ENCODE measurements at regions not wholly inside any gene's neighbourhood (a gene's known extent, or its start where the extent isn't known, plus 50 kb on each side); places are given as distances from the start of the nearest gene placed in this dataset.

DNA sequence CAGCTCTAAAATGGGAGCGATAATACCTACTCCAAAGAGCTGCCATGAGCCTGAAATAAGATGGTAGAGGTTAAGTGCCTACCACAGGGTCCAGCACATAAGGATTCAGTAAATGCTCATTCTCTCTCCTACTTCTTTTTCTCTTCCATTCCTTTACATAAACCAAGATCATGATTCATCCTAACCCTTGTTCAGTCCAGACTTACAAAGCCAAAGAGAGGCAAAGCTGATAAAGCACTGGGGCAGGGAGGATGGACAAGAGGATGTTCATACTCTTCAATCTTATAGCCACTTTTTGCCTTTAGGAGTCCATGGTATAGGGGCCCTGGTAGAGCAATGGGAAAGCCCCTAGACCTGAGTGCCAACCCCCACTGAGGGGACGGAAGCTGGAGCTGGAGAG, 75.6 kb upstream of the PKDCC start:
- no peaks in the 10 kb centered on the region for H4K20me1 ChIP-seq (ENCODE audit: insufficient read depth)
- no peaks in the 10 kb centered on the region for H3K79me2 ChIP-seq (ENCODE audit: insufficient read depth, low read depth)
- H3K4me3 ChIP-seq (IDR thresholded peaks at IDR 0.05; ENCODE audit: insufficient read depth, low read depth, low read length), result no peak overlapping the region
- no peak overlapping the region for H2AFZ ChIP-seq (ENCODE audit: low read depth)
- no peaks in the 10 kb centered on the region for H3K27me3 ChIP-seq (ENCODE audit: insufficient read depth, low read depth)
- TF ChIP-seq CTCF (conservative IDR thresholded peaks at IDR 0.05; ENCODE audit: low read depth, low read length), result no peak
- H3K9ac ChIP-seq, result no peak overlapping the region
- no peaks in the 10 kb centered on the region for H3K4me1 ChIP-seq (ENCODE audit: low read depth, poor library complexity, severe bottlenecking)
- no peaks in the 10 kb centered on the region for H3K36me3 ChIP-seq (ENCODE audit: insufficient read depth)
- no peak overlapping the region for H3K27ac ChIP-seq
- no peak overlapping the region for H3K4me2 ChIP-seq

- H3K36me3 ChIP-seq (ENCODE audit: insufficient read depth), result no peaks in the 10 kb centered on the region
- no peaks in the 10 kb centered on the region for H4K20me1 ChIP-seq (ENCODE audit: insufficient read depth)
- no peak overlapping the region for H3K9ac ChIP-seq
- no peak overlapping the region for H3K4me3 ChIP-seq (IDR thresholded peaks at IDR 0.05; ENCODE audit: insufficient read depth, low read depth, low read length)
- H2AFZ ChIP-seq (ENCODE audit: low read depth), result no peak overlapping the region
- no peaks in the 10 kb centered on the region for H3K79me2 ChIP-seq (ENCODE audit: insufficient read depth, low read depth)
- H3K27ac ChIP-seq, result no peak overlapping the region
- H3K4me2 ChIP-seq, result no peak overlapping the region
- H3K27me3 ChIP-seq (ENCODE audit: insufficient read depth, low read depth), result no peaks in the 10 kb centered on the region
- TF ChIP-seq CTCF (conservative IDR thresholded peaks at IDR 0.05; ENCODE audit: low read depth, low read length), result no peak
- H3K4me1 ChIP-seq (ENCODE audit: low read depth, poor library complexity, severe bottlenecking), result no peaks in the 10 kb centered on the region
Measured at GRCh38 chr2:41972819-41973218, 75.0 kb upstream of the PKDCC start.

- Histone ChIP-seq H3K4me1 (ENCODE audit: low read depth, poor library complexity, severe bottlenecking) (no peaks in the 10 kb centered on the region), H3K27ac (no peak overlapping the region), H3K9ac (no peak overlapping the region), H2AFZ (ENCODE audit: low read depth) (no peak overlapping the region), H3K4me3 (IDR thresholded peaks at IDR 0.05; ENCODE audit: insufficient read depth, low read depth, low read length) (no peak overlapping the region), H3K4me2 (no peak overlapping the region), H3K27me3 (ENCODE audit: insufficient read depth, low read depth) (no peaks in the 10 kb centered on the region), H3K36me3 (ENCODE audit: insufficient read depth) (no peaks in the 10 kb centered on the region), H4K20me1 (ENCODE audit: insufficient read depth) (no peaks in the 10 kb centered on the region), H3K79me2 (ENCODE audit: insufficient read depth, low read depth) (no peaks in the 10 kb centered on the region)
- TF ChIP-seq CTCF (conservative IDR thresholded peaks at IDR 0.05; ENCODE audit: low read depth, low read length), result no peak
Measured at GRCh38 chr2:41973871-41974270, 74.0 kb upstream of the PKDCC start.

- no peak overlapping the region for H3K4me2 ChIP-seq
- H2AFZ ChIP-seq (ENCODE audit: low read depth), result no peak overlapping the region
- H3K9ac ChIP-seq, result no peak overlapping the region
- H4K20me1 ChIP-seq (ENCODE audit: insufficient read depth), result no peaks in the 10 kb centered on the region
- H3K4me3 ChIP-seq (IDR thresholded peaks at IDR 0.05; ENCODE audit: insufficient read depth, low read depth, low read length), result no peak overlapping the region
- H3K27ac ChIP-seq, result no peak overlapping the region
- no peaks in the 10 kb centered on the region for H3K79me2 ChIP-seq (ENCODE audit: insufficient read depth, low read depth)
- H3K36me3 ChIP-seq (ENCODE audit: insufficient read depth), result no peaks in the 10 kb centered on the region
- H3K4me1 ChIP-seq (ENCODE audit: low read depth, poor library complexity, severe bottlenecking), result no peaks in the 10 kb centered on the region
- TF ChIP-seq CTCF (conservative IDR thresholded peaks at IDR 0.05; ENCODE audit: low read depth, low read length), result no peak
- no peaks in the 10 kb centered on the region for H3K27me3 ChIP-seq (ENCODE audit: insufficient read depth, low read depth)
Measured at GRCh38 chr2:41981417-41981816, 66.4 kb upstream of the PKDCC start.
